Tibial nerve (tissue), 4 donors: ENCODE measurements at regions not wholly inside any gene's neighbourhood (a gene's known extent, or its start where the extent isn't known, plus 50 kb on each side); places are given as distances from the start of the nearest gene placed in this dataset.

Experiments used
- EP300 ChIP-seq, 2 donors: sonication (generic); formaldehyde crosslinking; IDR thresholded peaks; one replicate each; pipeline ENCODE4 v1.6.1; 2017; ENCODE audit warnings: antibody characterized with exemption in 2 of 2, mild to moderate bottlenecking in 1 of 2
- POLR2A ChIP-seq, 2 donors: fragments of 450-650 bp; IDR thresholded peaks; one replicate each; pipeline ENCODE4 v1.6.1; 2017; ENCODE audit warnings: antibody characterized with exemption in 2 of 2, mild to moderate bottlenecking in 2 of 2, moderate library complexity in 2 of 2
- TF ChIP-seq, protein P1 (sequence below), 5 experiments: fragments of 200-600 bp in 3 of 5; fragments of 450-650 bp in 2 of 5; sonication (generic) in 3 of 5; IDR thresholded peaks; one replicate each; pipeline ENCODE4 v1.5.1; 2016 to 2019; ENCODE audit warnings: antibody characterized with exemption in 5 of 5, mild to moderate bottlenecking in 3 of 5, moderate library complexity in 2 of 5

DNA sequence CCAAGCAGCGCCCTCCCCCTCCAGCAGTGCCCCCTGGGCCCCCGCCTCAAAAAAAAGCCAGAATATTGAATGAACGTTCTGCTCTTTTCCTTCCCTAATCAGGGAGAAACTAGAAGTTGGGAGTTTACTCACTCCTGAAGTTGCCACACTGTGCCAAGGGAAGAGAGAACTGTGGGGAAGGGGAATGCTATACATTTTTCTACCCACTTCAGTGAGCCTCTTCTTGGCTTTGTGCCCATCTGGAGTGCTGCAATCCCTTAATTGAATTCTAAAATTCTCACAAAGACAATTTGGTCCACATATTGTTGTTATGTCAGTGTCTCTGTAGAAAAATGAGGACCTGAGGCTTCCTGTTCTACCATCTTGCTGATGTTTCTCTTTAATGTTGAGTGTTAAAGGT lies 443.7 kb downstream of the DIRAS2 start:
- TF ChIP-seq, protein P1, sequence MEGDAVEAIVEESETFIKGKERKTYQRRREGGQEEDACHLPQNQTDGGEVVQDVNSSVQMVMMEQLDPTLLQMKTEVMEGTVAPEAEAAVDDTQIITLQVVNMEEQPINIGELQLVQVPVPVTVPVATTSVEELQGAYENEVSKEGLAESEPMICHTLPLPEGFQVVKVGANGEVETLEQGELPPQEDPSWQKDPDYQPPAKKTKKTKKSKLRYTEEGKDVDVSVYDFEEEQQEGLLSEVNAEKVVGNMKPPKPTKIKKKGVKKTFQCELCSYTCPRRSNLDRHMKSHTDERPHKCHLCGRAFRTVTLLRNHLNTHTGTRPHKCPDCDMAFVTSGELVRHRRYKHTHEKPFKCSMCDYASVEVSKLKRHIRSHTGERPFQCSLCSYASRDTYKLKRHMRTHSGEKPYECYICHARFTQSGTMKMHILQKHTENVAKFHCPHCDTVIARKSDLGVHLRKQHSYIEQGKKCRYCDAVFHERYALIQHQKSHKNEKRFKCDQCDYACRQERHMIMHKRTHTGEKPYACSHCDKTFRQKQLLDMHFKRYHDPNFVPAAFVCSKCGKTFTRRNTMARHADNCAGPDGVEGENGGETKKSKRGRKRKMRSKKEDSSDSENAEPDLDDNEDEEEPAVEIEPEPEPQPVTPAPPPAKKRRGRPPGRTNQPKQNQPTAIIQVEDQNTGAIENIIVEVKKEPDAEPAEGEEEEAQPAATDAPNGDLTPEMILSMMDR (IDR thresholded peaks at IDR 0.05): no peak
- no peak for TF ChIP-seq POLR2A (IDR thresholded peaks at IDR 0.05)
- TF ChIP-seq EP300 (IDR thresholded peaks at IDR 0.05): no peak
